ENCODE measurements at regions not wholly inside any gene's neighbourhood (a gene's known extent, or its start where the extent isn't known, plus 50 kb on each side); places are given as distances from the start of the nearest gene placed in this dataset.

DNA sequence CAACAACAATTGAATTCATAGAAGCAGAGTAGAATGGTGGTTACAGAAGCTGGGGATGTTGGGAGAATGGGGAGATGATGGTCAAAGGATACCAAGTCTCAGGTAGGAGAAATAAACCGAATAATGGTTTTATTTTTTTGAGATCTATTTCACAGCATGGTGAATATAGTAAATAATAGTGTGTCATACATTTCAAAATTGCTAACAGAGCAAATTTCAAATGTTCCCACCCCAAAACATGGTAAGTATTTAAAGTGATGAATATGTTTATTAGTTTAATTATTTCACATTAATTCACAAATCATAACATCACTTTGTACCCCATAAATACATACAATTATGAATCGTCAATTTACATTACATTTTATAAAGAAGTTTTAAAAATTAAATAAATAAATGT is 72.7 kb upstream of the ATG10 start:
- no peak for TF ChIP-seq ESRRA (CRISPR knock-in tag; IDR thresholded peaks at IDR 0.05; ENCODE audit: low read depth)
- TF ChIP-seq HOXA3 (CRISPR knock-in tag; IDR thresholded peaks at IDR 0.05): no peak
- TF ChIP-seq, protein P1, sequence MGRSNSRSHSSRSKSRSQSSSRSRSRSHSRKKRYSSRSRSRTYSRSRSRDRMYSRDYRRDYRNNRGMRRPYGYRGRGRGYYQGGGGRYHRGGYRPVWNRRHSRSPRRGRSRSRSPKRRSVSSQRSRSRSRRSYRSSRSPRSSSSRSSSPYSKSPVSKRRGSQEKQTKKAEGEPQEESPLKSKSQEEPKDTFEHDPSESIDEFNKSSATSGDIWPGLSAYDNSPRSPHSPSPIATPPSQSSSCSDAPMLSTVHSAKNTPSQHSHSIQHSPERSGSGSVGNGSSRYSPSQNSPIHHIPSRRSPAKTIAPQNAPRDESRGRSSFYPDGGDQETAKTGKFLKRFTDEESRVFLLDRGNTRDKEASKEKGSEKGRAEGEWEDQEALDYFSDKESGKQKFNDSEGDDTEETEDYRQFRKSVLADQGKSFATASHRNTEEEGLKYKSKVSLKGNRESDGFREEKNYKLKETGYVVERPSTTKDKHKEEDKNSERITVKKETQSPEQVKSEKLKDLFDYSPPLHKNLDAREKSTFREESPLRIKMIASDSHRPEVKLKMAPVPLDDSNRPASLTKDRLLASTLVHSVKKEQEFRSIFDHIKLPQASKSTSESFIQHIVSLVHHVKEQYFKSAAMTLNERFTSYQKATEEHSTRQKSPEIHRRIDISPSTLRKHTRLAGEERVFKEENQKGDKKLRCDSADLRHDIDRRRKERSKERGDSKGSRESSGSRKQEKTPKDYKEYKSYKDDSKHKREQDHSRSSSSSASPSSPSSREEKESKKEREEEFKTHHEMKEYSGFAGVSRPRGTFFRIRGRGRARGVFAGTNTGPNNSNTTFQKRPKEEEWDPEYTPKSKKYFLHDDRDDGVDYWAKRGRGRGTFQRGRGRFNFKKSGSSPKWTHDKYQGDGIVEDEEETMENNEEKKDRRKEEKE (IDR thresholded peaks at IDR 0.05): no peak

All from HepG2 (cell line).